Type B pancreatic cell (in vitro differentiated cells): ENCODE measurements at regions not wholly inside any gene's neighbourhood (a gene's known extent, or its start where the extent isn't known, plus 50 kb on each side); places are given as distances from the start of the nearest gene placed in this dataset.
"Not testable (repeated sequence)": the region's sequence is repeated elsewhere in the genome, so short reads cannot be mapped to it uniquely, and the experiment has no call there.

ENCODE experiments used
- DNase-seq: peaks from one replicate; pipeline ENCODE4 v3.0.0; 2021; ENCODE audit warnings: mixed read lengths; ENCODE audit not compliant: unreplicated experiment; ENCODE audit errors: extremely low spot score
- H3K27ac Mint-ChIP-seq: 2 replicates; pipeline ENCODE4 v1.8.0; 2021; ENCODE audit warnings: mild to moderate bottlenecking, mixed read lengths
- H3K27me3 Mint-ChIP-seq: 2 replicates; pipeline ENCODE4 v1.8.0; 2021; ENCODE audit warnings: mixed read lengths
- H3K36me3 Mint-ChIP-seq: 2 replicates; pipeline ENCODE4 v1.8.0; 2021; ENCODE audit warnings: mixed read lengths
- H3K4me1 Mint-ChIP-seq: one replicate; pipeline ENCODE4 v1.8.0; 2021; ENCODE audit warnings: mixed read lengths; ENCODE audit not compliant: unreplicated experiment
- H3K4me3 Mint-ChIP-seq: 2 replicates; pipeline ENCODE4 v1.8.0; 2021; ENCODE audit warnings: mild to moderate bottlenecking, mixed read lengths
- H3K9me3 Mint-ChIP-seq: 2 replicates; pipeline ENCODE4 v1.8.0; 2021; ENCODE audit warnings: mixed read lengths
- TF ChIP-seq, protein P1 (sequence below): fragments of 200-600 bp; sonication (generic); conservative IDR thresholded peaks from 2 replicates; pipeline ENCODE4 v1.5.0; 2021; ENCODE audit warnings: antibody characterized with exemption, mild to moderate bottlenecking

DNA sequence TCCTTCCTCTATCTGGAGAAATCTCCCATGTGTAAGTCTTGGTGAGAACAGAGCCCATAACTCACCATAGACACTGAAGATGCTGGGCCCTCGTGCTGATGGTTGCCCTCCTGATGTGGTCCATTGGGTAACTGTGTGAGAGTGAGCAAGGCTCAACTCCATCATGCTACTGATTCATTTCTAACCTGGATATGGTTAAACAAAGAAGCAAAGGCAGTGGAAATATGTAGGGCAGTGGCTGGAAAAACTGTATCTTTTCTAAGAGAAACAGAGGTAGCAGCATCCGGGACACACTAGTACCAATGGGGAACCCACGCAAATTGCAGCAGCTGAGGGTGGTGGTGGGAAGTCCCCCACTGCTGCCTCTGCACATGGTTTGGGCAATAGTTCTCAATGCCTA, 221.7 kb downstream of the KLF6 start:
- Mint-ChIP-seq H3K9me3 (no peaks in the 10 kb centered on the region), H3K27me3 (no peaks in the 10 kb centered on the region)

DNA sequence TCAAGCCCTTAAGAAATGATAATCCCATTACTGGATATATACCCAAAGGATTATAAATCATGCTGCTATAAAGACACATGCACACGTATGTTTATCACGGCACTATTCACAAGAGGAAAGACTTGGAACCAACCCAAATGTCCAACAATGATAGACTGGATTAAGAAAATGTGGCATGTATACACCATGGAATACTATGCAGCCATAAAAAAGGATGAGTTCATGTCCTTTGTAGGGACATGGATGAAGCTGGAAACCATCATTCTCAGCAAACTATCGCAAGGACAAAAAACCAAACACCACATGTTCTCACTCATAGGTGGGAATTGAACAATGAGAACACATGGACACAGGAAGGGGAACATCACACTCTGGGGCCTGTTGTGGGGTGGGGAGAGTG, 224.4 kb downstream of the KLF6 start:
- H3K4me3 Mint-ChIP-seq, H3K27ac Mint-ChIP-seq, H3K36me3 Mint-ChIP-seq, H3K27me3 Mint-ChIP-seq, H3K9me3 Mint-ChIP-seq, H3K4me1 Mint-ChIP-seq, DNase-seq: not testable (repeated sequence)

More for the DNA sequence above, 221.7 kb downstream of the KLF6 start:
- DNase-seq: no peak
- TF ChIP-seq, protein P1, sequence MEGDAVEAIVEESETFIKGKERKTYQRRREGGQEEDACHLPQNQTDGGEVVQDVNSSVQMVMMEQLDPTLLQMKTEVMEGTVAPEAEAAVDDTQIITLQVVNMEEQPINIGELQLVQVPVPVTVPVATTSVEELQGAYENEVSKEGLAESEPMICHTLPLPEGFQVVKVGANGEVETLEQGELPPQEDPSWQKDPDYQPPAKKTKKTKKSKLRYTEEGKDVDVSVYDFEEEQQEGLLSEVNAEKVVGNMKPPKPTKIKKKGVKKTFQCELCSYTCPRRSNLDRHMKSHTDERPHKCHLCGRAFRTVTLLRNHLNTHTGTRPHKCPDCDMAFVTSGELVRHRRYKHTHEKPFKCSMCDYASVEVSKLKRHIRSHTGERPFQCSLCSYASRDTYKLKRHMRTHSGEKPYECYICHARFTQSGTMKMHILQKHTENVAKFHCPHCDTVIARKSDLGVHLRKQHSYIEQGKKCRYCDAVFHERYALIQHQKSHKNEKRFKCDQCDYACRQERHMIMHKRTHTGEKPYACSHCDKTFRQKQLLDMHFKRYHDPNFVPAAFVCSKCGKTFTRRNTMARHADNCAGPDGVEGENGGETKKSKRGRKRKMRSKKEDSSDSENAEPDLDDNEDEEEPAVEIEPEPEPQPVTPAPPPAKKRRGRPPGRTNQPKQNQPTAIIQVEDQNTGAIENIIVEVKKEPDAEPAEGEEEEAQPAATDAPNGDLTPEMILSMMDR: no peak
- H3K4me1 Mint-ChIP-seq: no peaks in the 10 kb centered on the region
- no peak overlapping the region for H3K4me3 Mint-ChIP-seq
- no peak overlapping the region for H3K27ac Mint-ChIP-seq
- H3K36me3 Mint-ChIP-seq: no peaks in the 10 kb centered on the region

DNA sequence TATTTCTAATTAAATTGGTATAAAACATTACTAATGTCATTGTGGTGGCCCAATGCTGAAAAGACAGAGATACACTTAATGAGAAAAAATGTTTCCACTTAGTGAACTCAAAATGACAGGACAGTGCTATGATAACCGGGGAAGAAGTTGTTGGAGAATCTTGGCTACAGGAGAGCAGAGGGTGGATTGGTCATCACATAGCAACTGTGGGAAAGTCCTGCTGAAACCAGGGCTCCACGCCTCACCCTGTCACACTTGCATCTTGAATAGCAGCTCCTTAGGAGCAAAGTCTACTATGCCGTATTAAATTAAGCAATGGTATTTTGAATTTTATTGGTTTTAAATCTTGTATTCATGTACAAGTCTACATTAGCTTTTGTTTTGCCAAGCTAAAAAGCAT, 225.5 kb downstream of the KLF6 start:
- H3K4me3 Mint-ChIP-seq: no peak overlapping the region
- no peaks in the 10 kb centered on the region for H3K27me3 Mint-ChIP-seq
- no peaks in the 10 kb centered on the region for H3K9me3 Mint-ChIP-seq
- no peaks in the 10 kb centered on the region for H3K36me3 Mint-ChIP-seq
- H3K4me1 Mint-ChIP-seq: no peaks in the 10 kb centered on the region
- TF ChIP-seq, protein P1: no peak
- no peak for DNase-seq
- H3K27ac Mint-ChIP-seq: no peak overlapping the region

DNA sequence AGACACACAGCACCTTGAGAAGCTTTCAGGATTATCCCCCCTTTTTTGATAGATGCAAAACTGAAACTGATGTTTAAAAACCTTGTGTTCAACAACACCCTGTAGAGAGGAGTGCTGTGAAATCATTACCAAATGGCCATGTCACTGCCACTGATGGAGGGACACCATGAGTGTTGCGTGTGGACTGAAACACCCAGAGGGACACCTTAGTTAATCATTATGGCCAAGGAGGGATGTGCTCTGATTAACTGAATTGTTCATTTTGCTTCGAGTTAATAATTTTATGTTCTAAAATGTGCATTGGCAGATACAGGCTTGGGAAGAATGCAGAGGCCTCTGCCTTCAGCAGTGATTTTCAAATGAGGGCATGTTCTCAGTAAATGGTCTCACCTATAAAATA, 226.0 kb downstream of the KLF6 start:
- TF ChIP-seq, protein P1: no peak
- H3K4me1 Mint-ChIP-seq: no peaks in the 10 kb centered on the region
- H3K9me3 Mint-ChIP-seq: no peaks in the 10 kb centered on the region

DNA sequence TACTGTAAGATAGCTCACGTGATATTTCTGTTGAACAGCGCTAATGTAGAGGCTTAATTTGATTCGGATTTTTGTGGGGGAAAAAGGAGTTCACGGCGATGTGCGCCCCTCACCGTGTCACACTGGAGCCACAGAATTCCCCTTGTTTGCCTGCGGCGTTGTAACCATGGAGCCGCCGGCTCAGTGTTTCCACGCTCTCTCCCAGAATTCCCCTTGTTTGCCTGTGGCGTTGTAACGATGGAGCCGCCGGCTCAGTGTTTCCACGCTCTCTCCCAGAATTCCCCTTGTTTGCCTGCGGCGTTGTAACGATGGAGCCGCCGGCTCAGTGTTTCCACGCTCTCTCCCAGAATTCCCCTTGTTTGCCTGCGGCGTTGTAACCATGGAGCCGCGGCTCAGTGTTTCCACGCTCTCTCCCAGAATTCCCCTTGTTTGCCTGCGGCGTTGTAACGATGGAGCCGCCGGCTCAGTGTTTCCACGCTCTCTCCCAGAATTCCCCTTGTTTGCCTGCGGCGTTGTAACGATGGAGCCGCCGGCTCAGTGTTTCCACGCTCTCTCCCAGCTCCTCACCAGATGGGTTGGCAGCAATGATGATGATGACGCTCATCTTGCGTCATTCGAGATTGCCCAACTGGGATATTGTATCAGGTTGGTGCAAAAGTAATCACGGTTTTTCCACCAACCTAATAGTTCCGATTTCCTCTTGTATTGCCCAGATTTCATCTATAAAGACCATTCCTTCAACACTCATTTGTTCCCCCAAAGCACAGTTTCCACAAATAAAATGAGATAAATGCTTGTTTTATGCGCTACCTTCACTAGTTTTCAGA, 228.6 kb downstream of the KLF6 start:
- H3K36me3 Mint-ChIP-seq, DNase-seq, H3K27me3 Mint-ChIP-seq, H3K4me3 Mint-ChIP-seq, H3K9me3 Mint-ChIP-seq, H3K27ac Mint-ChIP-seq, H3K4me1 Mint-ChIP-seq: not testable (repeated sequence)

More for the DNA sequence above, 226.0 kb downstream of the KLF6 start:
- DNase-seq: no peak
- H3K4me3 Mint-ChIP-seq: no peak overlapping the region
- no peak overlapping the region for H3K27ac Mint-ChIP-seq
- no peaks in the 10 kb centered on the region for H3K36me3 Mint-ChIP-seq
- no peaks in the 10 kb centered on the region for H3K27me3 Mint-ChIP-seq

DNA sequence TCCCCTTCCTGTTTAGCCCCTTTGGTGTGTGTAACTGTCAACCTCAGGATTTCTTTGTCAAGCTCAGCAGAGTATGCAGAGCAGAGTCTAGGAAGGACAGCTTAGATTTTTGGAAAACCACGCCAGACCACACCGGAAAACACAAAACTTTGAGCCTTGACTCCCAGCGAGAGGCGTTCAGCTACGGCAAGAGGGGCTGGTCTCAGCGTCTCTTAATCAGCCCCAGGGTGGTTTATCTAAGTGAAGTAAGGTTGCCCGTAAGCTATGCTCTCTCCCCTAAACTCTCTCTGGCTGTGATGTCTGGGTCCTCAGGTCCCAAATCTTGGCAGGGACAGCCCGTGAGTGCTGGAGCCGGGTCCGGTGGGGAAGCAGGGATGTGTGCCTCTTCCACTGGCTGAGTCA, 230.9 kb downstream of the KLF6 start:
- no peak for DNase-seq
- Mint-ChIP-seq H3K9me3 (no peaks in the 10 kb centered on the region), H3K27me3 (no peaks in the 10 kb centered on the region), H3K4me1 (no peaks in the 10 kb centered on the region), H3K4me3 (no peak overlapping the region), H3K36me3 (no peaks in the 10 kb centered on the region), H3K27ac (no peak overlapping the region)
- TF ChIP-seq, protein P1: no peak

DNA sequence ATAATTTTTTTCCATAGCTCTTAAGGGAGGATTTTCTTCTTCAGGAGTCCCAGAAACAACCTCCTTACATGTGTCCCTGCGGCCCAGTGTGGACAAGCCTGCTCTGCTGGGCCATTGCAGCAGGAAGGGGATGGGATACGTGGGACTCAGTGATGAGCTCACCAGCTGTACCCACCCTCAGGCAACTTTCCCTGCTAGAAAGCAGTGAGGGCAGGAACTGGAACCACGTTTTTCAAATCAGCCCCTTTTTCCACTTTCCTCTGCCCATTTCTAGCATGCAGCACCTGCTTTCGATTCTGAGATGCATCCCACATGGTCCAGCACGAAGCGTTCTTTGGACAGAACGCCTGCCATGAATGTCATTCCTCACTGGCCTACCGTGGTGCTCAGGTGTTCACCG, 232.7 kb downstream of the KLF6 start:
- Mint-ChIP-seq H3K27ac (no peak overlapping the region), H3K9me3 (no peaks in the 10 kb centered on the region)

More for the DNA sequence above, 232.7 kb downstream of the KLF6 start:
- Mint-ChIP-seq H3K4me3 (no peak overlapping the region), H3K27me3 (no peaks in the 10 kb centered on the region), H3K36me3 (no peaks in the 10 kb centered on the region), H3K4me1 (no peaks in the 10 kb centered on the region)
- DNase-seq: no peak
- TF ChIP-seq, protein P1: no peak
